ENCODE measurements at regions not wholly inside any gene's neighbourhood (a gene's known extent, or its start where the extent isn't known, plus 50 kb on each side); places are given as distances from the start of the nearest gene placed in this dataset.

DNA sequence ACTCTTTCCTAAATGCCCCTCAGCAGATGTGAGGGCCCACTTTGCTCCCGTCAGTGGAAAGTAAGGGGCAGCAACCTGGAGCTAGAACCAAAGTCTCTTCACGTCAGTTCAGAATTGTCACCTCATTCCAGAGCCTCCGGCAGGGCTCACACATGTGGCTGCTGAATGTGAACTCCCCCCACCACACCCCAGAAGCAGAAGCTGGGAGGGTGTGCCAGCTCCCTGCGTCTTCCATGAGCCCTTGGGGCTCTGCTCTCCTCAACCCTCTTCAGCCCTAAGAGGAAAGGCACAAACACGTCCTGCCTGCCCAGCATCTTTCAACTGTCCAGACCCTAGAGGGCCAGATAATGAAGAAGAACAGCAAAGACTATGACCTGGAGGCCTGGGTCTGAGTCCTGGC lies 105.3 kb downstream of the SALL1 start:
- H2BK120ac ChIP-seq (replicated peaks; ENCODE audit: low read depth, low read length): no peak overlapping the region
- H3K36me3 ChIP-seq (ENCODE audit: control insufficient read depth in 2 of 4, insufficient read depth in 4 of 4, low read length in 3 of 4): no peaks in the 10 kb centered on the region
- H4K8ac ChIP-seq (ENCODE audit: extremely low read depth, insufficient read depth, low read length): no peak overlapping the region
- no peak overlapping the region for H3K4ac ChIP-seq (replicated peaks; ENCODE audit: insufficient read length, low read depth, low read length)
- no peak overlapping the region for H3K14ac ChIP-seq (ENCODE audit: insufficient read length)
- no peaks in the 10 kb centered on the region for H4K20me1 ChIP-seq (replicated peaks in 1 of 2; ENCODE audit: control insufficient read depth in 1 of 2, insufficient read depth in 2 of 2, low read length in 2 of 2)
- FAIRE-seq (no peak), DNase-seq (ENCODE audit: low read depth in 1 of 2, low spot score in 2 of 2) (no peak)
- H3K4me2 ChIP-seq (ENCODE audit: insufficient read depth in 1 of 2, low read depth in 2 of 2, low read length in 2 of 2): no peak overlapping the region
- WGBS, 2 experiments (ENCODE audit: extremely low coverage in 1 of 2, insufficient coverage in 1 of 2, insufficient read length in 1 of 2, insufficient replicate concordance in 2 of 2, low coverage in 1 of 2, low lambda C conversion rate in 2 of 2, missing lambda C conversion rate in 1 of 2): 89% methylated on average over 5 of the region's 5 CpGs; no CpG with 5 or more reads in 1 of the 2 experiments
- no peak overlapping the region for H2AK5ac ChIP-seq (ENCODE audit: low read depth, low read length)
- POLR2A ChIA-PET (ENCODE audit: partially characterized antibody): interaction anchor here (0.6 kb wide), 2 partner anchors 10 to 106 kb away, joined by 3 read pairs; no protein-coding TSS in a partner anchor
- H3K23me2 ChIP-seq (ENCODE audit: low read depth, low read length): no peaks in the 10 kb centered on the region; the same call in 1 of the 2 replicates
- peaks cover 0 to 3% (median 0%) of the 10 kb centered on the region in 4 experiments; a peak in 1 of 7 replicates for H3K4me1 ChIP-seq (replicated peaks in 1 of 4; ENCODE audit: control insufficient read depth in 3 of 4, insufficient read depth in 4 of 4, low read length in 3 of 4)
- no peak overlapping the region for H3K56ac ChIP-seq (replicated peaks; ENCODE audit: insufficient read length, low read depth, low read length)
- H4K5ac ChIP-seq (ENCODE audit: insufficient read length, low read depth, low read length): no peak overlapping the region
- H2AFZ ChIP-seq (ENCODE audit: low read length): no peak overlapping the region
- no peak overlapping the region for H3K23ac ChIP-seq (ENCODE audit: insufficient read length)
- no peak overlapping the region for H3K27ac ChIP-seq (ENCODE audit: low read depth, low read length)
- no peak overlapping the region for H3K4me3 ChIP-seq (ENCODE audit: extremely low read depth in 1 of 4, insufficient read depth in 2 of 4, low read depth in 3 of 4, low read length in 4 of 4)
- 0 out of 7 replicates have a peak, but pooled peaks cover 0 to 3% (median 0%) of the 10 kb centered on the region in 4 experiments for H3K27me3 ChIP-seq (replicated peaks in 1 of 4; ENCODE audit: control insufficient read depth in 3 of 4, extremely low read depth in 1 of 4, insufficient read depth in 3 of 4, low read length in 3 of 4)
- no peaks in the 10 kb centered on the region for H3K9me3 ChIP-seq (ENCODE audit: insufficient read depth in 2 of 2, low read depth in 1 of 2, low read length in 1 of 2)
- no peak overlapping the region for H2BK5ac ChIP-seq (ENCODE audit: low read depth, low read length)
- CTCF ChIA-PET (ENCODE audit: partially characterized antibody): interaction anchor here (0.8 to 1.0 kb wide), 3 partner anchors 205 to 379 kb away, joined by 3 read pairs; no protein-coding TSS in a partner anchor
- no peak overlapping the region for H3K18ac ChIP-seq (ENCODE audit: extremely low read depth, low read length)
- no peak overlapping the region for H3K9ac ChIP-seq (replicated peaks in 1 of 4; ENCODE audit: extremely low read depth in 1 of 4, low read depth in 3 of 4, low read length in 3 of 4)
- no peak overlapping the region for H2BK12ac ChIP-seq (ENCODE audit: low read depth, low read length)
- no peak overlapping the region for H2BK15ac ChIP-seq (ENCODE audit: low read length)
- H3K79me1 ChIP-seq (ENCODE audit: low read depth, low read length): no peaks in the 10 kb centered on the region
- no peak overlapping the region for H2BK20ac ChIP-seq (ENCODE audit: low read length)
- no peak overlapping the region for H4K91ac ChIP-seq (replicated peaks; ENCODE audit: insufficient read length, low read length)
- H3K79me2 ChIP-seq (ENCODE audit: control insufficient read depth in 1 of 2, insufficient read depth in 2 of 2, low read length in 2 of 2): no peaks in the 10 kb centered on the region
- TF ChIP-seq CBX5 (IDR thresholded peaks at IDR 0.05; ENCODE audit: low read depth, low read length) (no peak), BCL11A (IDR thresholded peaks at IDR 0.05; ENCODE audit: low read depth in 2 of 2, low read length in 2 of 2) (no peak), SIN3A (conservative IDR thresholded peaks at IDR 0.05 in 1 of 2, IDR thresholded peaks at IDR 0.05 in 1 of 2; ENCODE audit: low read depth in 1 of 2, low read length in 2 of 2) (no peak), SP2 (IDR thresholded peaks at IDR 0.05; ENCODE audit: low read length) (no peak), TAF7 (optimal IDR thresholded peaks at IDR 0.05; ENCODE audit: borderline replicate concordance, low read depth, low read length) (no peak), CHD1 (IDR thresholded peaks at IDR 0.05; ENCODE audit: low read depth, low read length) (no peak)
- TF ChIP-seq, protein P1, sequence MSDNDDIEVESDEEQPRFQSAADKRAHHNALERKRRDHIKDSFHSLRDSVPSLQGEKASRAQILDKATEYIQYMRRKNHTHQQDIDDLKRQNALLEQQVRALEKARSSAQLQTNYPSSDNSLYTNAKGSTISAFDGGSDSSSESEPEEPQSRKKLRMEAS (IDR thresholded peaks at IDR 0.05): no peak
- TF ChIP-seq, protein P2, sequence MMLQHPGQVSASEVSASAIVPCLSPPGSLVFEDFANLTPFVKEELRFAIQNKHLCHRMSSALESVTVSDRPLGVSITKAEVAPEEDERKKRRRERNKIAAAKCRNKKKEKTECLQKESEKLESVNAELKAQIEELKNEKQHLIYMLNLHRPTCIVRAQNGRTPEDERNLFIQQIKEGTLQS (IDR thresholded peaks at IDR 0.05; ENCODE audit: insufficient read depth, low read depth, low read length): no peak
- TF ChIP-seq, protein P3, sequence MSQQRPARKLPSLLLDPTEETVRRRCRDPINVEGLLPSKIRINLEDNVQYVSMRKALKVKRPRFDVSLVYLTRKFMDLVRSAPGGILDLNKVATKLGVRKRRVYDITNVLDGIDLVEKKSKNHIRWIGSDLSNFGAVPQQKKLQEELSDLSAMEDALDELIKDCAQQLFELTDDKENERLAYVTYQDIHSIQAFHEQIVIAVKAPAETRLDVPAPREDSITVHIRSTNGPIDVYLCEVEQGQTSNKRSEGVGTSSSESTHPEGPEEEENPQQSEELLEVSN (IDR thresholded peaks at IDR 0.05): no peak
- TF ChIP-seq, protein P4, sequence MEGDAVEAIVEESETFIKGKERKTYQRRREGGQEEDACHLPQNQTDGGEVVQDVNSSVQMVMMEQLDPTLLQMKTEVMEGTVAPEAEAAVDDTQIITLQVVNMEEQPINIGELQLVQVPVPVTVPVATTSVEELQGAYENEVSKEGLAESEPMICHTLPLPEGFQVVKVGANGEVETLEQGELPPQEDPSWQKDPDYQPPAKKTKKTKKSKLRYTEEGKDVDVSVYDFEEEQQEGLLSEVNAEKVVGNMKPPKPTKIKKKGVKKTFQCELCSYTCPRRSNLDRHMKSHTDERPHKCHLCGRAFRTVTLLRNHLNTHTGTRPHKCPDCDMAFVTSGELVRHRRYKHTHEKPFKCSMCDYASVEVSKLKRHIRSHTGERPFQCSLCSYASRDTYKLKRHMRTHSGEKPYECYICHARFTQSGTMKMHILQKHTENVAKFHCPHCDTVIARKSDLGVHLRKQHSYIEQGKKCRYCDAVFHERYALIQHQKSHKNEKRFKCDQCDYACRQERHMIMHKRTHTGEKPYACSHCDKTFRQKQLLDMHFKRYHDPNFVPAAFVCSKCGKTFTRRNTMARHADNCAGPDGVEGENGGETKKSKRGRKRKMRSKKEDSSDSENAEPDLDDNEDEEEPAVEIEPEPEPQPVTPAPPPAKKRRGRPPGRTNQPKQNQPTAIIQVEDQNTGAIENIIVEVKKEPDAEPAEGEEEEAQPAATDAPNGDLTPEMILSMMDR (IDR thresholded peaks at IDR 0.05; ENCODE audit: control extremely low read depth in 1 of 3, insufficient read depth in 1 of 3, low read depth in 1 of 3, low read length in 3 of 3): no peak
